ENCODE measurements at regions not wholly inside any gene's neighbourhood (a gene's known extent, or its start where the extent isn't known, plus 50 kb on each side); places are given as distances from the start of the nearest gene placed in this dataset.

GRCh38 chr1:168991667-168992475 lies 114.6 kb upstream of the ATP1B1 start:
- H3K4me3 ChIP-seq, result no peak overlapping the region
- H3K36me3 ChIP-seq, result no peaks in the 10 kb centered on the region
- no peaks in the 10 kb centered on the region for H3K9me3 ChIP-seq (ENCODE audit: low read depth)
- H3K27me3 ChIP-seq, result no peaks in the 10 kb centered on the region
- DNase-seq (ENCODE audit: low read depth in 1 of 2, low spot score in 1 of 2), result no peak
- H3K27ac ChIP-seq, result no peak overlapping the region
- TF ChIP-seq CTCF (IDR thresholded peaks at IDR 0.05; ENCODE audit: low read depth, low read length), result no peak
- no peaks in the 10 kb centered on the region for H3K4me1 ChIP-seq (ENCODE audit: low read depth)

GRCh38 chr1:169001353-169001752 lies 105.1 kb upstream of the ATP1B1 start:
- H3K4me1 ChIP-seq (ENCODE audit: low read depth), result peaks cover 19% of the 10 kb centered on the region
- DNase-seq (ENCODE audit: low read depth in 1 of 2, low spot score in 1 of 2), result no peak
- H3K9me3 ChIP-seq (ENCODE audit: low read depth), result no peaks in the 10 kb centered on the region
- no peak overlapping the region for H3K27ac ChIP-seq
- H3K27me3 ChIP-seq, result peaks cover 5% of the 10 kb centered on the region
- no peak overlapping the region for H3K4me3 ChIP-seq
- no peaks in the 10 kb centered on the region for H3K36me3 ChIP-seq
- TF ChIP-seq CTCF (IDR thresholded peaks at IDR 0.05; ENCODE audit: low read depth, low read length), result no peak

GRCh38 chr1:169003864-169004516 lies 102.5 kb upstream of the ATP1B1 start:
- no peak overlapping the region for H3K27ac ChIP-seq
- DNase-seq (ENCODE audit: low read depth in 1 of 2, low spot score in 1 of 2), result peak; percentile 25 to 33
- no peaks in the 10 kb centered on the region for H3K9me3 ChIP-seq (ENCODE audit: low read depth)
- H3K36me3 ChIP-seq, result no peaks in the 10 kb centered on the region
- H3K4me3 ChIP-seq, result no peak overlapping the region
- peaks cover 5% of the 10 kb centered on the region for H3K27me3 ChIP-seq
- TF ChIP-seq CTCF (IDR thresholded peaks at IDR 0.05; ENCODE audit: low read depth, low read length), result no peak
- H3K4me1 ChIP-seq (ENCODE audit: low read depth), result peaks cover 19% of the 10 kb centered on the region

- H3K27me3 ChIP-seq, result peaks cover 5% of the 10 kb centered on the region
- no peak for TF ChIP-seq CTCF (IDR thresholded peaks at IDR 0.05; ENCODE audit: low read depth, low read length)
These were observed 100.7 kb upstream of the ATP1B1 start for GRCh38 chr1:169005776-169006175.

GRCh38 chr1:169009666-169010065 lies 96.8 kb upstream of the ATP1B1 start:
- DNase-seq (ENCODE audit: low read depth in 1 of 2, low spot score in 1 of 2), result no peak
- H3K27ac ChIP-seq, result no peak overlapping the region
- H3K9me3 ChIP-seq (ENCODE audit: low read depth), result no peaks in the 10 kb centered on the region
- no peaks in the 10 kb centered on the region for H3K4me1 ChIP-seq (ENCODE audit: low read depth)
- no peak overlapping the region for H3K4me3 ChIP-seq
- peaks cover 9% of the 10 kb centered on the region for H3K27me3 ChIP-seq
- TF ChIP-seq CTCF (IDR thresholded peaks at IDR 0.05; ENCODE audit: low read depth, low read length), result no peak
- H3K36me3 ChIP-seq, result no peaks in the 10 kb centered on the region

More at GRCh38 chr1:169005776-169006175, 100.7 kb upstream of the ATP1B1 start:
- peaks cover 16% of the 10 kb centered on the region for H3K4me1 ChIP-seq (ENCODE audit: low read depth)
- no peaks in the 10 kb centered on the region for H3K9me3 ChIP-seq (ENCODE audit: low read depth)
- DNase-seq (ENCODE audit: low read depth in 1 of 2, low spot score in 1 of 2), result no peak
- no peak overlapping the region for H3K27ac ChIP-seq
- H3K4me3 ChIP-seq, result no peak overlapping the region
- no peaks in the 10 kb centered on the region for H3K36me3 ChIP-seq

Measured in cardiac muscle cell (in vitro differentiated cells and primary cell).